ENCODE measurements at regions not wholly inside any gene's neighbourhood (a gene's known extent, or its start where the extent isn't known, plus 50 kb on each side); places are given as distances from the start of the nearest gene placed in this dataset.

DNA sequence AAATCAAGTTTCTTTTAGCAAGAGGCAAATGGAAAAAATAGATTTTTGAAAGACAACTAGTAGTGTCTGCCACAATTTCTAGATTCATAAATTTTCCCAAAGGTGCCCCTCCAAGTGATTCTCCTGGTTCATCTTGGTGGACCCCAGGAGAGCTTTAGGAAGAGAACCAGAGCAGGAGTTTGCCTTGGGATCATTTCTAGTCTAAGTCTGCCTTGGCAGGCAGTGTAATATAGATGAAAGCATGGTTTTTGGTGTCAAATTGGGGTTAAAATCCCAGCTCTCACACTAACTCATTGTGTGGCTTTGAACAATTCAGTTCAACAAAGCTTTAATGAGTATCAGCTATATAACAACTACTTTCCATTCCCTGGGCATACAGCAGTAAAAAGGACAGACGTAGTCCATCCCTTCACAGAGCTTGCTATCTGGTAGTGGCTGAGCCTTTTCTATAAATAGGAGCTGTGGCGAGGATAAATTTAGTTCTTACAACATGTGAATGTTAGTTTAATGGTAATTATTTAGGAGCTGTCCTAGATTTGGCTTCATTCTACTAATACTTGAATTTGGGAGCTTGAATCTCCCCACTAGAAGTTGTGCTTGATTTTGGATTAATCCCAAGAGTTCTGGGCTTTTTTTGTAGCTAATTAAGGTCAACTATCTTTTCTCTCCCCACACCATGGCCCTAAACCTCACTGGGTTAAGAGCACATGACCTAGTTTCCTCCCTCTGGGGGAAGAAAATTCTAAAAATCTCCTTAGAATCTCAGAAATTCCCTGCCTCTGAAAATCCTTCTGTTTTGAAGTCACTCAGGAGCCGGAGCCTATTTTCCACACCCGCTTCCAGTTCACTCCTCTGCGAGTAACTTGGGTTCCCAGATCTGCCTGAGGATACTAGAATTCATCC lies 197.8 kb downstream of the PCSK1 start:
- no peaks in the 10 kb centered on the region for H3K27me3 Mint-ChIP-seq (ENCODE audit: low read depth)
- ChIA-PET CTCF (no interaction called here), POLR2A (no interaction called here)
- H3K4me3 Mint-ChIP-seq = no peak overlapping the region
- no peaks in the 10 kb centered on the region for H3K36me3 Mint-ChIP-seq
- no peaks in the 10 kb centered on the region for H3K4me1 Mint-ChIP-seq
- no peak overlapping the region for H3K27ac Mint-ChIP-seq
- TF ChIP-seq, protein P1, sequence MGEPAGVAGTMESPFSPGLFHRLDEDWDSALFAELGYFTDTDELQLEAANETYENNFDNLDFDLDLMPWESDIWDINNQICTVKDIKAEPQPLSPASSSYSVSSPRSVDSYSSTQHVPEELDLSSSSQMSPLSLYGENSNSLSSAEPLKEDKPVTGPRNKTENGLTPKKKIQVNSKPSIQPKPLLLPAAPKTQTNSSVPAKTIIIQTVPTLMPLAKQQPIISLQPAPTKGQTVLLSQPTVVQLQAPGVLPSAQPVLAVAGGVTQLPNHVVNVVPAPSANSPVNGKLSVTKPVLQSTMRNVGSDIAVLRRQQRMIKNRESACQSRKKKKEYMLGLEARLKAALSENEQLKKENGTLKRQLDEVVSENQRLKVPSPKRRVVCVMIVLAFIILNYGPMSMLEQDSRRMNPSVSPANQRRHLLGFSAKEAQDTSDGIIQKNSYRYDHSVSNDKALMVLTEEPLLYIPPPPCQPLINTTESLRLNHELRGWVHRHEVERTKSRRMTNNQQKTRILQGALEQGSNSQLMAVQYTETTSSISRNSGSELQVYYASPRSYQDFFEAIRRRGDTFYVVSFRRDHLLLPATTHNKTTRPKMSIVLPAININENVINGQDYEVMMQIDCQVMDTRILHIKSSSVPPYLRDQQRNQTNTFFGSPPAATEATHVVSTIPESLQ (CRISPR knock-in tag; IDR thresholded peaks at IDR 0.05) = no peak
- TF ChIP-seq, protein P2, sequence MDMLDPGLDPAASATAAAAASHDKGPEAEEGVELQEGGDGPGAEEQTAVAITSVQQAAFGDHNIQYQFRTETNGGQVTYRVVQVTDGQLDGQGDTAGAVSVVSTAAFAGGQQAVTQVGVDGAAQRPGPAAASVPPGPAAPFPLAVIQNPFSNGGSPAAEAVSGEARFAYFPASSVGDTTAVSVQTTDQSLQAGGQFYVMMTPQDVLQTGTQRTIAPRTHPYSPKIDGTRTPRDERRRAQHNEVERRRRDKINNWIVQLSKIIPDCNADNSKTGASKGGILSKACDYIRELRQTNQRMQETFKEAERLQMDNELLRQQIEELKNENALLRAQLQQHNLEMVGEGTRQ (CRISPR knock-in tag; IDR thresholded peaks at IDR 0.05) = no peak
- TF ChIP-seq, protein P3, sequence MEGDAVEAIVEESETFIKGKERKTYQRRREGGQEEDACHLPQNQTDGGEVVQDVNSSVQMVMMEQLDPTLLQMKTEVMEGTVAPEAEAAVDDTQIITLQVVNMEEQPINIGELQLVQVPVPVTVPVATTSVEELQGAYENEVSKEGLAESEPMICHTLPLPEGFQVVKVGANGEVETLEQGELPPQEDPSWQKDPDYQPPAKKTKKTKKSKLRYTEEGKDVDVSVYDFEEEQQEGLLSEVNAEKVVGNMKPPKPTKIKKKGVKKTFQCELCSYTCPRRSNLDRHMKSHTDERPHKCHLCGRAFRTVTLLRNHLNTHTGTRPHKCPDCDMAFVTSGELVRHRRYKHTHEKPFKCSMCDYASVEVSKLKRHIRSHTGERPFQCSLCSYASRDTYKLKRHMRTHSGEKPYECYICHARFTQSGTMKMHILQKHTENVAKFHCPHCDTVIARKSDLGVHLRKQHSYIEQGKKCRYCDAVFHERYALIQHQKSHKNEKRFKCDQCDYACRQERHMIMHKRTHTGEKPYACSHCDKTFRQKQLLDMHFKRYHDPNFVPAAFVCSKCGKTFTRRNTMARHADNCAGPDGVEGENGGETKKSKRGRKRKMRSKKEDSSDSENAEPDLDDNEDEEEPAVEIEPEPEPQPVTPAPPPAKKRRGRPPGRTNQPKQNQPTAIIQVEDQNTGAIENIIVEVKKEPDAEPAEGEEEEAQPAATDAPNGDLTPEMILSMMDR (IDR thresholded peaks at IDR 0.05) = no peak
- ATAC-seq (no peak), DNase-seq (ENCODE audit: low spot score) (no peak)
- H3K9me3 Mint-ChIP-seq = no peaks in the 10 kb centered on the region

DNA sequence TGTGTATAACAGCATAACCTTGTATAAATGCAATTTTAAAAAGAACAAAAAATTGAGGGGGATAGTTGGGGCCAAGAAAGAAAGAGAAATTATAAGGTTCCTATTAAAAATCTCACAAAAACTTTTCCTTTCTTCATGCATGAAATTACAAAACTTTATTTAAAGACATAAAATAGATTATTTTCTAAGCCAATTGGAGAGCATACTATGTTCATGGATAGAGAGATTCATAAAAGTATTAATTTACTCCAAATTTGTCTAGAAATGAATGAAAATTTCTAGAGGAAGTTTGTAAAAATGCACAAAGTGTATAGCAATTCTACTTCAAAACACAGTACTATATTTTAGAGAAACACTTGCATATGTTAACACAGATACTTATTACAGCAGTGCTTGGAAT lies 200.4 kb downstream of the PCSK1 start:
- Mint-ChIP-seq H3K36me3 (no peaks in the 10 kb centered on the region), H3K4me3 (no peak overlapping the region), H3K27me3 (ENCODE audit: low read depth) (no peaks in the 10 kb centered on the region), H3K27ac (no peak overlapping the region), H3K4me1 (no peaks in the 10 kb centered on the region), H3K9me3 (no peaks in the 10 kb centered on the region)
- CTCF ChIA-PET = no interaction called here
- no peak for DNase-seq (ENCODE audit: low spot score)
- TF ChIP-seq SP1 (CRISPR knock-in tag; conservative IDR thresholded peaks at IDR 0.05) (no peak), ZNF396 (CRISPR knock-in tag; IDR thresholded peaks at IDR 0.05; ENCODE audit: borderline replicate concordance) (no peak), ZNF232 (CRISPR knock-in tag; IDR thresholded peaks at IDR 0.05) (no peak), JAZF1 (CRISPR knock-in tag; IDR thresholded peaks at IDR 0.05) (no peak), FOXK1 (CRISPR knock-in tag; IDR thresholded peaks at IDR 0.05) (no peak), GRHL2 (CRISPR knock-in tag; IDR thresholded peaks at IDR 0.05; ENCODE audit: insufficient replicate concordance, severe bottlenecking) (no peak), NFATC4 (CRISPR knock-in tag; IDR thresholded peaks at IDR 0.05) (no peak), NR1H2 (CRISPR knock-in tag; IDR thresholded peaks at IDR 0.05) (no peak), CREM (CRISPR knock-in tag; IDR thresholded peaks at IDR 0.05) (no peak), TCF7 (CRISPR knock-in tag; IDR thresholded peaks at IDR 0.05; ENCODE audit: low read depth) (no peak), ZNF671 (CRISPR knock-in tag; IDR thresholded peaks at IDR 0.05) (no peak)
- TF ChIP-seq, protein P3 (IDR thresholded peaks at IDR 0.05) = no peak
- TF ChIP-seq, protein P4, sequence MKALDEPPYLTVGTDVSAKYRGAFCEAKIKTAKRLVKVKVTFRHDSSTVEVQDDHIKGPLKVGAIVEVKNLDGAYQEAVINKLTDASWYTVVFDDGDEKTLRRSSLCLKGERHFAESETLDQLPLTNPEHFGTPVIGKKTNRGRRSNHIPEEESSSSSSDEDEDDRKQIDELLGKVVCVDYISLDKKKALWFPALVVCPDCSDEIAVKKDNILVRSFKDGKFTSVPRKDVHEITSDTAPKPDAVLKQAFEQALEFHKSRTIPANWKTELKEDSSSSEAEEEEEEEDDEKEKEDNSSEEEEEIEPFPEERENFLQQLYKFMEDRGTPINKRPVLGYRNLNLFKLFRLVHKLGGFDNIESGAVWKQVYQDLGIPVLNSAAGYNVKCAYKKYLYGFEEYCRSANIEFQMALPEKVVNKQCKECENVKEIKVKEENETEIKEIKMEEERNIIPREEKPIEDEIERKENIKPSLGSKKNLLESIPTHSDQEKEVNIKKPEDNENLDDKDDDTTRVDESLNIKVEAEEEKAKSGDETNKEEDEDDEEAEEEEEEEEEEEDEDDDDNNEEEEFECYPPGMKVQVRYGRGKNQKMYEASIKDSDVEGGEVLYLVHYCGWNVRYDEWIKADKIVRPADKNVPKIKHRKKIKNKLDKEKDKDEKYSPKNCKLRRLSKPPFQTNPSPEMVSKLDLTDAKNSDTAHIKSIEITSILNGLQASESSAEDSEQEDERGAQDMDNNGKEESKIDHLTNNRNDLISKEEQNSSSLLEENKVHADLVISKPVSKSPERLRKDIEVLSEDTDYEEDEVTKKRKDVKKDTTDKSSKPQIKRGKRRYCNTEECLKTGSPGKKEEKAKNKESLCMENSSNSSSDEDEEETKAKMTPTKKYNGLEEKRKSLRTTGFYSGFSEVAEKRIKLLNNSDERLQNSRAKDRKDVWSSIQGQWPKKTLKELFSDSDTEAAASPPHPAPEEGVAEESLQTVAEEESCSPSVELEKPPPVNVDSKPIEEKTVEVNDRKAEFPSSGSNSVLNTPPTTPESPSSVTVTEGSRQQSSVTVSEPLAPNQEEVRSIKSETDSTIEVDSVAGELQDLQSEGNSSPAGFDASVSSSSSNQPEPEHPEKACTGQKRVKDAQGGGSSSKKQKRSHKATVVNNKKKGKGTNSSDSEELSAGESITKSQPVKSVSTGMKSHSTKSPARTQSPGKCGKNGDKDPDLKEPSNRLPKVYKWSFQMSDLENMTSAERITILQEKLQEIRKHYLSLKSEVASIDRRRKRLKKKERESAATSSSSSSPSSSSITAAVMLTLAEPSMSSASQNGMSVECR (CRISPR knock-in tag; IDR thresholded peaks at IDR 0.05; ENCODE audit: borderline replicate concordance) = no peak
- TF ChIP-seq, protein P1 (CRISPR knock-in tag; IDR thresholded peaks at IDR 0.05) = no peak
- TF ChIP-seq, protein P2 (CRISPR knock-in tag; IDR thresholded peaks at IDR 0.05) = no peak
- TF ChIP-seq, protein P5, sequence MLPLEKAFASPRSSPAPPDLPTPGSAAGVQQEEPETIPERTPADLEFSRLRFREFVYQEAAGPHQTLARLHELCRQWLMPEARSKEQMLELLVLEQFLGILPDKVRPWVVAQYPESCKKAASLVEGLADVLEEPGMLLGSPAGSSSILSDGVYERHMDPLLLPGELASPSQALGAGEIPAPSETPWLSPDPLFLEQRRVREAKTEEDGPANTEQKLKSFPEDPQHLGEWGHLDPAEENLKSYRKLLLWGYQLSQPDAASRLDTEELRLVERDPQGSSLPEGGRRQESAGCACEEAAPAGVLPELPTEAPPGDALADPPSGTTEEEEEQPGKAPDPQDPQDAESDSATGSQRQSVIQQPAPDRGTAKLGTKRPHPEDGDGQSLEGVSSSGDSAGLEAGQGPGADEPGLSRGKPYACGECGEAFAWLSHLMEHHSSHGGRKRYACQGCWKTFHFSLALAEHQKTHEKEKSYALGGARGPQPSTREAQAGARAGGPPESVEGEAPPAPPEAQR (CRISPR knock-in tag; IDR thresholded peaks at IDR 0.05) = no peak
- no peak for ATAC-seq
- POLR2A ChIA-PET = no interaction called here
